IMR-90 (cell line): ENCODE measurements at regions not wholly inside any gene's neighbourhood (a gene's known extent, or its start where the extent isn't known, plus 50 kb on each side); places are given as distances from the start of the nearest gene placed in this dataset.

Experiments used
- ATAC-seq: fragments of 200-7000 bp; cut with Tn5 transposase; 2 replicates; pipeline ENCODE4 v1.9.1; 2020; ENCODE audit warnings: low read depth, mild to moderate bottlenecking, moderate library complexity
- BruUV-seq: library from RNA; stranded (reverse); fragments of 400-500 nt; replicated peaks from 2 replicates; lab custom pipeline; 2021; lab: Mats Ljungman, UMichigan
- CTCF ChIA-PET: fragments of 300-600 bp; formaldehyde crosslinking; extraction: SDS; loops from one replicate; lab custom pipeline; 2021; ENCODE audit warnings: antibody characterized with exemption; lab: Yijun Ruan, JAX
- POLR2A ChIA-PET: fragments of 300-600 bp; sonication (Branson Sonifier 250); formaldehyde crosslinking; loops from one replicate; lab custom pipeline; 2022; ENCODE audit warnings: antibody characterized with exemption; ENCODE audit not compliant: unreplicated experiment; lab: Charles Lee
- DNase-seq: peaks from one replicate; pipeline ENCODE4 v3.0.0; 2013
- H2AFZ ChIP-seq: replicated peaks from 2 replicates; pipeline ENCODE3; 2013; ENCODE audit warnings: low read length, mild to moderate bottlenecking; ENCODE audit not compliant: poor library complexity
- H2AK5ac ChIP-seq: 2 replicates; pipeline ENCODE4 v1.6.1; 2013; ENCODE audit warnings: low read depth, low read length, inconsistent platforms
- H2AK9ac ChIP-seq: replicated peaks from 2 replicates; pipeline ENCODE3; 2013; ENCODE audit warnings: mild to moderate bottlenecking, low read depth, low read length, moderate library complexity; ENCODE audit not compliant: poor library complexity
- H2BK120ac ChIP-seq: 2 replicates; pipeline ENCODE4 v1.6.1; 2013; ENCODE audit warnings: low read depth, low read length, inconsistent platforms
- H2BK15ac ChIP-seq: 3 replicates; pipeline ENCODE4 v1.6.1; 2013; ENCODE audit warnings: low read depth, low read length, inconsistent platforms
- H2BK20ac ChIP-seq: 2 replicates; pipeline ENCODE4 v1.6.1; 2013; ENCODE audit warnings: low read depth, mild to moderate bottlenecking, inconsistent platforms, low read length, moderate library complexity
- H2BK5ac ChIP-seq: 2 replicates; pipeline ENCODE4 v1.6.1; 2013; ENCODE audit warnings: mild to moderate bottlenecking, low read depth, low read length, inconsistent platforms; ENCODE audit not compliant: poor library complexity, severe bottlenecking
- H3K14ac ChIP-seq: replicated peaks from 2 replicates; pipeline ENCODE4 v1.6.1; 2013; ENCODE audit warnings: low read depth, low read length, inconsistent platforms
- H3K18ac ChIP-seq: 2 replicates; pipeline ENCODE4 v1.6.1; 2013; ENCODE audit warnings: low read depth, low read length, control low read depth
- H3K23ac ChIP-seq: 2 replicates; pipeline ENCODE4 v1.6.1; 2013; ENCODE audit warnings: low read depth, low read length, inconsistent platforms
- H3K27ac ChIP-seq: 2 replicates; pipeline ENCODE4 v1.5.1; 2013; ENCODE audit warnings: mild to moderate bottlenecking, control low read depth, low read length; ENCODE audit not compliant: insufficient read depth
- H3K27me3 ChIP-seq: 2 replicates; pipeline ENCODE4 v1.6.1; 2013; ENCODE audit warnings: low read length; ENCODE audit not compliant: control insufficient read depth, insufficient read depth
- H3K36me3 ChIP-seq: 2 replicates; pipeline ENCODE4 v1.6.1; 2013; ENCODE audit warnings: low read length, mixed read lengths; ENCODE audit not compliant: control insufficient read depth, insufficient read depth
- H3K4ac ChIP-seq: 2 replicates; pipeline ENCODE4 v1.6.1; 2013; ENCODE audit warnings: low read depth, low read length, inconsistent platforms
- H3K4me1 ChIP-seq: 2 replicates; pipeline ENCODE4 v1.6.1; 2013; ENCODE audit warnings: low read length, mixed read lengths; ENCODE audit not compliant: control insufficient read depth, insufficient read depth
- H3K4me2 ChIP-seq: 2 replicates; pipeline ENCODE4 v1.6.1; 2013; ENCODE audit warnings: low read depth, mild to moderate bottlenecking, control low read depth, low read length, moderate library complexity
- H3K4me3 ChIP-seq: 2 replicates; pipeline ENCODE4 v1.5.1; 2013; ENCODE audit warnings: low read depth, mild to moderate bottlenecking, control low read depth, low read length, moderate library complexity; ENCODE audit not compliant: insufficient read depth
- H3K56ac ChIP-seq: 2 replicates; pipeline ENCODE4 v1.6.1; 2013; ENCODE audit warnings: low read length, inconsistent platforms; ENCODE audit not compliant: insufficient read depth; ENCODE audit errors: extremely low read depth
- H3K79me1 ChIP-seq, 2 experiments: 2 replicates each; pipeline ENCODE4 v1.6.1; 2013; ENCODE audit warnings: low read length in 2 of 2, inconsistent platforms in 1 of 2, low read depth in 1 of 2
- H3K9ac ChIP-seq: 2 replicates; pipeline ENCODE4 v1.6.1; 2013; ENCODE audit warnings: low read depth, low read length, control low read depth
- H3K9me1 ChIP-seq: 2 replicates; pipeline ENCODE4 v1.6.1; 2013; ENCODE audit warnings: low read length, inconsistent platforms; ENCODE audit not compliant: insufficient read depth
- H3K9me3 ChIP-seq: 2 replicates; pipeline ENCODE4 v1.6.1; 2013; ENCODE audit warnings: low read length; ENCODE audit not compliant: control insufficient read depth, insufficient read depth
- H4K20me1 ChIP-seq: 2 replicates; pipeline ENCODE4 v1.6.1; 2013; ENCODE audit warnings: low read length, inconsistent platforms; ENCODE audit not compliant: insufficient read depth
- H4K5ac ChIP-seq: 2 replicates; pipeline ENCODE4 v1.6.1; 2013; ENCODE audit warnings: mild to moderate bottlenecking, low read depth, low read length, control low read depth
- H4K8ac ChIP-seq, 2 experiments: 2 replicates each; pipeline ENCODE4 v1.6.1; 2013; ENCODE audit warnings: low read depth in 2 of 2, low read length in 2 of 2, control low read depth in 1 of 2, inconsistent platforms in 1 of 2
- H4K91ac ChIP-seq: 2 replicates; pipeline ENCODE4 v1.6.1; 2013; ENCODE audit warnings: low read depth, low read length, inconsistent platforms; ENCODE audit not compliant: insufficient read depth
- FOS ChIP-seq: fragments of 150-350 bp; IDR thresholded peaks from 2 replicates; pipeline ENCODE4 v1.6.1; 2016; ENCODE audit warnings: low read depth, low read length
- MAFK ChIP-seq: IDR thresholded peaks from 2 replicates; pipeline ENCODE4 v1.6.1; 2012; ENCODE audit warnings: low read depth, low read length, improper control_type of control experiment
- MAZ ChIP-seq: IDR thresholded peaks from 2 replicates; pipeline ENCODE4 v1.6.1; 2012; ENCODE audit warnings: low read depth, mild to moderate bottlenecking, low read length, improper control_type of control experiment, moderate library complexity, borderline replicate concordance
- NFE2L2 ChIP-seq: fragments of 150-350 bp; IDR thresholded peaks from 2 replicates; pipeline ENCODE4 v1.6.1; 2016; ENCODE audit warnings: low read depth, mild to moderate bottlenecking, low read length
- RCOR1 ChIP-seq: IDR thresholded peaks from 2 replicates; pipeline ENCODE4 v1.6.1; 2012; ENCODE audit warnings: mild to moderate bottlenecking, low read length, improper control_type of control experiment; ENCODE audit not compliant: insufficient replicate concordance
- USF2 ChIP-seq: fragments of 150-350 bp; IDR thresholded peaks from 2 replicates; pipeline ENCODE4 v1.6.1; 2017; ENCODE audit warnings: mild to moderate bottlenecking, antibody characterized with exemption, low read length, low read depth
- WGBS, 2 experiments: methylation state at CpG; one replicate each; pipeline versions ENCODE4 v1.1.5 to v1.1.7; 2013; ENCODE audit warnings: missing lambda C conversion rate in 2 of 2; ENCODE audit not compliant: insufficient read length in 1 of 2; ENCODE audit errors: extremely low coverage in 2 of 2; 5-methylcytosine and 5-hydroxymethylcytosine counted together
- dilution Hi-C: fragments of 300-500 bp; cut with HindIII; formaldehyde crosslinking; loops from one replicate; pipeline ENCODE4 v1.14.3; 2018; ENCODE audit warnings: low sequenced_read_pairs; ENCODE audit not compliant: unreplicated experiment
- in situ Hi-C: fragments of 300-500 bp; cut with MboI; formaldehyde crosslinking; loops from 3 replicates; pipeline ENCODE4 v1.14.3; 2019; ENCODE audit warnings: low sequenced_read_pairs, inconsistent platforms, mixed read lengths
- intact Hi-C: fragments of 100-400 bp; cut with micrococcal nuclease; formaldehyde crosslinking; loops from 2 replicates; pipeline ENCODE4 v1.10.0; 2022

- DNase-seq = no peak
- Histone ChIP-seq H3K36me3 (no peaks in the 10 kb centered on the region), H2AK9ac (no peak overlapping the region), H3K9me3 (no peaks in the 10 kb centered on the region), H2BK5ac (no peak overlapping the region), H3K4ac (no peak overlapping the region), H3K79me1 (no peaks in the 10 kb centered on the region), H3K56ac (no peak overlapping the region), H4K20me1 (no peaks in the 10 kb centered on the region), H2BK20ac (no peak overlapping the region), H2BK15ac (no peak overlapping the region), H3K4me3 (no peak overlapping the region), H2AFZ (no peak overlapping the region), H3K27ac (no peak overlapping the region), H3K18ac (no peak overlapping the region), H3K4me2 (no peak overlapping the region), H3K9ac (no peak overlapping the region), H2AK5ac (no peak overlapping the region), H2BK120ac (no peak overlapping the region), H4K5ac (no peak overlapping the region), H3K9me1 (no peaks in the 10 kb centered on the region), H3K4me1 (no peaks in the 10 kb centered on the region), H3K23ac (no peak overlapping the region), H3K14ac (no peak overlapping the region), H3K27me3 (no peaks in the 10 kb centered on the region), H4K8ac (no peak overlapping the region), H4K91ac (no peak overlapping the region)
- BruUV-seq = no TSS peak
- POLR2A ChIA-PET = no interaction called here
- TF ChIP-seq MAZ = no peak
- TF ChIP-seq NFE2L2 = no peak
- peak; percentile 80 for TF ChIP-seq MAFK
- no peak for TF ChIP-seq USF2
- no peak for TF ChIP-seq RCOR1
- no peak for TF ChIP-seq FOS
- no peak for ATAC-seq
- in situ Hi-C loops = no loop called here
- dilution Hi-C loops = no loop called here
- CTCF ChIA-PET = interaction anchor here (0.5 to 1.0 kb wide), 3 partner anchors 9 to 1355 kb away, joined by 3 read pairs; no protein-coding TSS in a partner anchor
- no CpG with 5 or more reads among the region's 1 CpG for WGBS, 2 experiments
- intact Hi-C loops = no loop called here
These were observed 234.3 kb upstream of the MBL2 start for GRCh38 chr10:53006663-53007526.
